Activated CD8-positive, alpha-beta memory T cell treated with anti-CD3 and anti-CD28 coated beads for 4 hours (primary cell): ENCODE measurements at regions not wholly inside any gene's neighbourhood (a gene's known extent, or its start where the extent isn't known, plus 50 kb on each side); places are given as distances from the start of the nearest gene placed in this dataset.

Experiments
- DNase-seq, 2 donors: peaks; one replicate each; pipeline ENCODE4 v3.0.0-alpha.2; 2020; ENCODE audit warnings: low read depth in 2 of 2

DNA sequence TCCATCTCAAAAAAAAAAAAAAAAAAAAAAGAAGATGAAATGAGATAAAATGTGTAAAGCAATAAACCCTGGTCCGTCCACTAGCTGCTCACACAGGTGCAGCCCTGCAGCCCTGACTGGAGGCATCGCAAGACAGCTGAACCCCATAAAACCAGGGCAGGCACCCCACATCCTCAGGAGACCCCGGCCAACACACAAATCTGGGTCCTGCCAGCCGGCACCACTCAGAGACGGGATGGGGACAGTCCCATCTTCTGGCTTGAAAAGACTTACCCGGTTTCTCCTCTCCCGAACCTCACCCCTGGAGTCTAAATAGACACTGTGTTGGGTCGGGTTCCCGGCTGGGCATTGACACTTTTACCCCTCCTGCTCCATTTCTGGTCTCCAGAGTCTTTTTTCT lies 52.7 kb upstream of the TNRC6C start:
- no peak for DNase-seq

DNA sequence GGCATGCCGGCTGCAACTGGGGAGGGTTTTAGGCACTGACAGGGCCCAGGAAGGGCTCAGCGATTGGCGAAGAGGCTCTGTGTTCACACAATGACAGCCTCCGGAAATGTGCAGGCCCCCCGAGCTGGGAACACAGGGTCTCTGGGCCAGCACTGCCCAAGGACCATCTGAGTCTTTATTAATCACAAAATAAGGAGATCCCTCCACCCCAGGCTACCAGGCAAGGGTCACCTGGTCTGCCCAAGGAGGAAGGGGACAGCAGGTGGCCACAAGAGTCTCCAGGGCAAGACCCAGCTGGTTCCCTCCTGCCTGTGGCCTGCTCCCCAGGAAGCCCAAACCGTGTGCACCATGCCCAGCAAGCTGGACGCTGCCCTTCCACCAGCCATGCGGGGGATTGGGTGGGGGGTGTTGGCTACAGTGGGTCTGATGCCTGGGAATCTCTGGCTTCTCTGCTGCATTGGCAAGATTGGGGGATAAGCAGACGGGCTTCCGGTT lies 52.1 kb upstream of the TNRC6C start:
- no peak for DNase-seq

DNA sequence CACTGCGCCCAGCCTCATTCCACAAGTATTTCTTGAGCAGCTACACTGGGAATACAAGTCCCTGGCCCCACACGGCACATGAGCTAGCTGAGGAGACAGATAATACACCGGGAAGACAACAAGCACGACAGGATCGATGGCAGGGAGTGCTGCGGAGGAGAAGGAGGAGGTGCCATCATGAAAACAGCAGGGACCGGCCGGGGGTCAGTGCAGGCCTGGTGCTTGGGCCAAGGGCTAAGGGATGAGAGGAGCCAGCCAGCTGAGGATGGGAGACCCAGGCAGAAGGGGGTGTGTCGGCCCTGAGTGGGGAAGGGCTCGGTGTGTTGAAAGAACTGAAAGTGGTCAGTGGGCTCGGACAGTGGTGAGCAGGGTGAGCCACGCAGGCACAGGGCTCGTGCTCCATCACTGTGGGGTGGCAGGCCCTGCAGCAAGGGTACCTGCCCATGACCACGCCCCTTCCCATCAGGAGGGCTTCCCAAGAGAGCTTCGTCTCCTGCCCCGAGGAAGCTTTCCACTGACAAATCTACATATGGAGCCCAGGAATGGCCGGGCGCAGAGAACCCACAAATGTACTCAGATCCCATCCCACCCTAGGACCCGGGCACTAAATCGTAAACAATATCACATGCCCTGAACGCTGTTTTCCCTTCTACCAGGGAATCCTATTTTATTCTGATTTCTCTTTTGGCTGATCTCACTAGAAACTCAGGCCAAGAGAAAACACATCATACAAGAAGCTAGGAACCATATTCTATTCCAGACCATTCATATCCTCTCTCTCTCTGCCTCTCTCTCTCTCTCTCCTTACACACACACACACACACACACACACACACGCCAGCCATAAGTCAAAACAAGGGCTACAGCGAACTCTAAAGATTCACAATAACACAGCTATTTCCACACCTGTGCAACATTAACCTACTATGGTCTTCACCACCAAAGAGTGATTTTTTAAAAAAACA lies 50.7 kb upstream of the TNRC6C start:
- no peak for DNase-seq

DNA sequence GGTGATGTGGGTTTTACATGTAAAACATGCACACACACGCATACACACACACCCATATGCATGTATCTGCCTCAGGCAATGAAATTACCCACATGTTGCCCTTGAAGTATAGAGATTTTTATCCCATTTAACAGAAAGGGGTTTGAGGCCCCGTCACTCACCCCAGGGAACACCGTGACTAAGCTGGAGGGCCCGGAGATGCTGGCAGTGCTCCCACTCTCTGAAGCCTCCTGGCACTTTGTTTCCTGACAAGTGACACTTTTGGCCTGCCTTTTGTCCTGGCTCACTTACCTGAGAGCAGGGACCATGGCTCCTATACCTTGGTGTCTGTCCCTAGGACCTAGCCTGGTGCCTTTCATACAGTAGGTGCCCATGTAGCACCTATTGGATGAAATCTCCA lies 50.0 kb upstream of the TNRC6C start:
- no peak for DNase-seq
